ENCODE measurements at regions not wholly inside any gene's neighbourhood (a gene's known extent, or its start where the extent isn't known, plus 50 kb on each side); places are given as distances from the start of the nearest gene placed in this dataset.

- TF ChIP-seq POLR2AphosphoS5 (IDR thresholded peaks at IDR 0.05; ENCODE audit: low read depth, low read length) (no peak), REST (IDR thresholded peaks at IDR 0.05; ENCODE audit: insufficient read depth in 1 of 2, low read depth in 2 of 2, low read length in 2 of 2) (no peak), SIN3A (IDR thresholded peaks at IDR 0.05; ENCODE audit: borderline replicate concordance, insufficient read depth, low read length) (no peak), TAF1 (IDR thresholded peaks at IDR 0.05; ENCODE audit: borderline replicate concordance, insufficient read depth, low read length) (no peak), FOXP2 (optimal IDR thresholded peaks at IDR 0.05; ENCODE audit: borderline replicate concordance, extremely low read depth, extremely low read length, insufficient read depth) (no peak)
These were observed 172.6 kb upstream of the RAI14 start for GRCh38 chr5:34483442-34484033.
